Posterior cingulate gyrus (tissue), 11 donors: ENCODE measurements at regions not wholly inside any gene's neighbourhood (a gene's known extent, or its start where the extent isn't known, plus 50 kb on each side); places are given as distances from the start of the nearest gene placed in this dataset.
"Not testable (repeated sequence)": the region's sequence is repeated elsewhere in the genome, so short reads cannot be mapped to it uniquely, and the experiment has no call there.

Source experiments
- DNase-seq, 10 donors: peaks; one replicate each; pipeline versions ENCODE4 v3.0.0 to v3.0.0-alpha.2; 2020 to 2021; ENCODE audit warnings: mixed read lengths in 3 of 10
- intact Hi-C: fragments of 100-400 bp; cut with DNase I; formaldehyde crosslinking; loops from one replicate; pipeline ENCODE4 v1.15.1; 2023

- intact Hi-C loops = no loop called here
- no peak for DNase-seq
These were observed 66.2 kb downstream of the SC5D start for GRCh38 chr11:121358760-121359159.

GRCh38 chr11:121359591-121359990 lies 67.0 kb downstream of the SC5D start:
- no peak for DNase-seq
- intact Hi-C loops = no loop called here

- intact Hi-C loops, DNase-seq: not testable (repeated sequence)
These were observed 70.4 kb downstream of the SC5D start for GRCh38 chr11:121362955-121363354.

- peak in 2 of 10 donors; percentile 13 to 83 for DNase-seq
- intact Hi-C loops = no loop called here
These were observed 72.7 kb downstream of the SC5D start for GRCh38 chr11:121365304-121365703.

GRCh38 chr11:121366038-121366437 lies 73.5 kb downstream of the SC5D start:
- intact Hi-C loops = no loop called here
- DNase-seq = no peak

GRCh38 chr11:121367001-121367843 lies 74.7 kb downstream of the SC5D start:
- intact Hi-C loops = no loop called here
- no peak for DNase-seq

- intact Hi-C loops = no loop called here
- DNase-seq = no peak
These were observed 75.3 kb downstream of the SC5D start for GRCh38 chr11:121367844-121368225.

- intact Hi-C loops = no loop called here
- no peak for DNase-seq
These were observed 76.0 kb downstream of the SC5D start for GRCh38 chr11:121368364-121369240.

GRCh38 chr11:121369366-121369765 lies 76.8 kb downstream of the SC5D start:
- intact Hi-C loops = no loop called here

GRCh38 chr11:121372028-121372427 lies 79.5 kb downstream of the SC5D start:
- DNase-seq = no peak
- intact Hi-C loops = no loop called here

More at GRCh38 chr11:121369366-121369765, 76.8 kb downstream of the SC5D start:
- DNase-seq = no peak

GRCh38 chr11:121372671-121373429 lies 79.3 kb upstream of the SORL1 start:
- DNase-seq = no peak

GRCh38 chr11:121374286-121374985 lies 77.7 kb upstream of the SORL1 start:
- DNase-seq = no peak
- intact Hi-C loops = no loop called here

More at GRCh38 chr11:121372671-121373429, 79.3 kb upstream of the SORL1 start:
- intact Hi-C loops = no loop called here

- intact Hi-C loops = no loop called here
- DNase-seq = no peak
These were observed 76.0 kb upstream of the SORL1 start for GRCh38 chr11:121376130-121376529.

- DNase-seq, intact Hi-C loops: not testable (repeated sequence)
These were observed 72.8 kb upstream of the SORL1 start for GRCh38 chr11:121379145-121379810.

- peak in 2 of 10 donors; percentile 24 to 72 for DNase-seq
- intact Hi-C loops = no loop called here
These were observed 68.4 kb upstream of the SORL1 start for GRCh38 chr11:121383716-121384115.

GRCh38 chr11:121385688-121386087 lies 66.4 kb upstream of the SORL1 start:
- intact Hi-C loops = no loop called here

More at GRCh38 chr11:121385688-121386087, 66.4 kb upstream of the SORL1 start:
- peak in 1 of 10 donors; percentile 62 for DNase-seq
